ENCODE measurements at regions not wholly inside any gene's neighbourhood (a gene's known extent, or its start where the extent isn't known, plus 50 kb on each side); places are given as distances from the start of the nearest gene placed in this dataset.

- TF ChIP-seq EZH2 (IDR thresholded peaks at IDR 0.05; ENCODE audit: borderline replicate concordance, control insufficient read depth, low read depth, low read length) (no peak), ATF3 (IDR thresholded peaks at IDR 0.05; ENCODE audit: borderline replicate concordance, extremely low read depth, low read depth, low read length) (no peak), NRF1 (conservative IDR thresholded peaks at IDR 0.05; ENCODE audit: low read depth, low read length) (no peak), POLR2AphosphoS5 (IDR thresholded peaks at IDR 0.05; ENCODE audit: low read length) (no peak), CEBPB (IDR thresholded peaks at IDR 0.05; ENCODE audit: borderline replicate concordance in 1 of 2, low read depth in 2 of 2, low read length in 2 of 2) (no peak), POLR2A (IDR thresholded peaks at IDR 0.05; ENCODE audit: low read depth, low read length) (no peak), CTCF (IDR thresholded peaks at IDR 0.05 in 2 of 3, conservative IDR thresholded peaks at IDR 0.05 in 1 of 3; ENCODE audit: control insufficient read depth in 2 of 3, extremely low read depth in 1 of 3, insufficient read depth in 1 of 3, low read depth in 3 of 3, low read length in 3 of 3) (no peak), ESRRA (IDR thresholded peaks at IDR 0.05; ENCODE audit: low read length) (no peak), RUNX3 (IDR thresholded peaks at IDR 0.05; ENCODE audit: low read length) (no peak)
Measured at GRCh38 chr2:2738276-2738675, 407.2 kb upstream of the MYT1L start.

All from GM12878 (cell line).